Thoracic aorta (tissue), 2 donors: ENCODE measurements at regions not wholly inside any gene's neighbourhood (a gene's known extent, or its start where the extent isn't known, plus 50 kb on each side); places are given as distances from the start of the nearest gene placed in this dataset.

Source experiments
- ATAC-seq: fragments of 150-250 bp; one replicate; pipeline ENCODE4 v1.8.0; 2017; ENCODE audit warnings: low read depth; ENCODE audit not compliant: insufficient number of reproducible peaks, low FRiP score
- DNase-seq: peaks from one replicate; pipeline ENCODE4 v3.0.0-alpha.2; 2020; ENCODE audit warnings: low spot score
- H3K27ac ChIP-seq, 2 donors: fragments of 200-600 bp; sonication (generic); 1 replicate in 1 of 2; 2 replicates in 1 of 2; pipeline ENCODE4 v1.5.1; 2016; ENCODE audit warnings: mild to moderate bottlenecking in 2 of 2, moderate library complexity in 2 of 2
- H3K27me3 ChIP-seq: fragments of 200-600 bp; sonication (generic); replicated peaks from 2 replicates; pipeline ENCODE4 v1.6.0; 2016; ENCODE audit warnings: mild to moderate bottlenecking; ENCODE audit not compliant: insufficient read depth
- H3K36me3 ChIP-seq: fragments of 200-600 bp; sonication (generic); one replicate; pipeline ENCODE4 v1.5.1; 2016
- H3K4me1 ChIP-seq, 2 donors: fragments of 200-600 bp; sonication (generic); 1 replicate in 1 of 2; 2 replicates in 1 of 2; pipeline versions ENCODE4 v1.5.1 to v1.6.0; 2016; ENCODE audit warnings: low read depth in 2 of 2, mild to moderate bottlenecking in 1 of 2; ENCODE audit not compliant: control insufficient read depth in 1 of 2
- H3K4me3 ChIP-seq: fragments of 200-600 bp; sonication (generic); 2 replicates; pipeline ENCODE4 v1.5.1; 2016; ENCODE audit warnings: mild to moderate bottlenecking
- H3K9me3 ChIP-seq: fragments of 200-600 bp; sonication (generic); 2 replicates; pipeline ENCODE4 v1.5.1; 2016
- CTCF ChIP-seq: fragments of 200-600 bp; sonication (generic); IDR thresholded peaks from one replicate; pipeline ENCODE4 v1.5.1; 2019; ENCODE audit warnings: antibody characterized with exemption

GRCh38 chr10:90350122-90350521 lies 507.7 kb downstream of the HTR7 start:
- Histone ChIP-seq H3K4me1 (no peaks in the 10 kb centered on the region), H3K27me3 (no peaks in the 10 kb centered on the region), H3K9me3 (no peaks in the 10 kb centered on the region), H3K36me3 (no peaks in the 10 kb centered on the region), H3K27ac (no peak overlapping the region), H3K4me3 (no peak overlapping the region)
- no peak for TF ChIP-seq CTCF
- no peak for ATAC-seq
- DNase-seq, result no peak

- Histone ChIP-seq H3K27ac (no peak overlapping the region), H3K4me1 (no peaks in the 10 kb centered on the region), H3K4me3 (no peak overlapping the region), H3K9me3 (no peaks in the 10 kb centered on the region), H3K27me3 (no peaks in the 10 kb centered on the region), H3K36me3 (no peaks in the 10 kb centered on the region)
- no peak for ATAC-seq
- no peak for DNase-seq
- no peak for TF ChIP-seq CTCF
Measured at GRCh38 chr10:90352288-90352687, 505.6 kb downstream of the HTR7 start.

- DNase-seq (no peak), ATAC-seq (no peak)
- no peaks in the 10 kb centered on the region for H3K27me3 ChIP-seq
Measured at GRCh38 chr10:90354914-90355313, 502.9 kb downstream of the HTR7 start.

GRCh38 chr10:90363799-90364483 lies 493.9 kb downstream of the HTR7 start:
- Histone ChIP-seq H3K27me3 (no peaks in the 10 kb centered on the region), H3K4me1 (no peaks in the 10 kb centered on the region), H3K36me3 (no peaks in the 10 kb centered on the region), H3K9me3 (no peaks in the 10 kb centered on the region), H3K4me3 (no peak overlapping the region), H3K27ac (no peak overlapping the region)
- no peak for TF ChIP-seq CTCF
- ATAC-seq (no peak), DNase-seq (no peak)

More at GRCh38 chr10:90354914-90355313, 502.9 kb downstream of the HTR7 start:
- TF ChIP-seq CTCF, result no peak
- Histone ChIP-seq H3K4me1 (no peaks in the 10 kb centered on the region), H3K36me3 (no peaks in the 10 kb centered on the region), H3K27ac (no peak overlapping the region), H3K4me3 (no peak overlapping the region), H3K9me3 (no peaks in the 10 kb centered on the region)

GRCh38 chr10:90372451-90372850 lies 485.4 kb downstream of the HTR7 start:
- H3K27me3 ChIP-seq, result no peaks in the 10 kb centered on the region
- no peaks in the 10 kb centered on the region for H3K4me1 ChIP-seq
- TF ChIP-seq CTCF, result no peak
- no peaks in the 10 kb centered on the region for H3K36me3 ChIP-seq
- no peak overlapping the region for H3K27ac ChIP-seq
- H3K4me3 ChIP-seq, result no peak overlapping the region
- DNase-seq (no peak), ATAC-seq (no peak)
- H3K9me3 ChIP-seq, result no peaks in the 10 kb centered on the region
